Gastroesophageal sphincter (tissue), 4 donors: ENCODE measurements at regions not wholly inside any gene's neighbourhood (a gene's known extent, or its start where the extent isn't known, plus 50 kb on each side); places are given as distances from the start of the nearest gene placed in this dataset.

Experiments
- ATAC-seq: fragments of 150-250 bp; one replicate; pipeline ENCODE4 v1.9.1; 2016; ENCODE audit warnings: mild to moderate bottlenecking, moderate library complexity
- H3K27ac ChIP-seq, 4 donors: fragments of 200-600 bp; sonication (generic) in 3 of 4; 1 replicate in 3 of 4; 2 replicates in 1 of 4; pipeline ENCODE4 v1.5.1; 2016 to 2019
- H3K27me3 ChIP-seq: fragments of 200-600 bp; sonication (generic); one replicate; pipeline ENCODE4 v1.5.1; 2019
- H3K36me3 ChIP-seq, 2 donors: fragments of 200-600 bp; sonication (generic); one replicate each; pipeline ENCODE4 v1.5.1; 2019; ENCODE audit warnings: control low read depth in 1 of 2
- H3K4me1 ChIP-seq, 3 donors: fragments of 200-600 bp; sonication (generic); 1 replicate in 2 of 3; 2 replicates in 1 of 3; pipeline ENCODE4 v1.5.1; 2016 to 2019; ENCODE audit warnings: control low read depth in 2 of 3
- H3K4me3 ChIP-seq, 2 donors: fragments of 200-600 bp; sonication (generic); one replicate each; pipeline ENCODE4 v1.5.1; 2019; ENCODE audit warnings: mild to moderate bottlenecking in 1 of 2, moderate library complexity in 1 of 2
- H3K9me3 ChIP-seq, 3 donors: fragments of 200-600 bp; sonication (generic); one replicate each; pipeline ENCODE4 v1.5.1; 2017 to 2019; ENCODE audit warnings: control low read depth in 2 of 3
- CTCF ChIP-seq, 4 experiments: fragments of 200-600 bp in 2 of 4; fragments of 450-650 bp in 2 of 4; sonication (generic) in 1 of 4; IDR thresholded peaks; one replicate each; pipeline ENCODE4 v1.5.1; 2017 to 2019; ENCODE audit warnings: antibody characterized with exemption in 4 of 4, mild to moderate bottlenecking in 2 of 4, moderate library complexity in 2 of 4
- EP300 ChIP-seq: sonication (generic); formaldehyde crosslinking; IDR thresholded peaks from one replicate; pipeline ENCODE4 v1.6.1; 2017; ENCODE audit warnings: antibody characterized with exemption, mild to moderate bottlenecking
- POLR2A ChIP-seq, 2 donors: fragments of 450-650 bp; IDR thresholded peaks; one replicate each; pipeline ENCODE4 v1.6.1; 2017; ENCODE audit warnings: antibody characterized with exemption in 2 of 2, mild to moderate bottlenecking in 2 of 2, moderate library complexity in 1 of 2
- POLR2AphosphoS5 ChIP-seq: sonication (generic); formaldehyde crosslinking; IDR thresholded peaks from one replicate; pipeline ENCODE4 v1.6.1; 2017; ENCODE audit warnings: antibody characterized with exemption
- WGBS, 2 donors: methylation state at CpG; one replicate each; pipeline ENCODE4 v1.1.5; 2018; ENCODE audit warnings: low coverage in 1 of 2; 5-methylcytosine and 5-hydroxymethylcytosine counted together

GRCh38 chr10:111739874-111740139 is 443.8 kb downstream of the GPAM start:
- 71 to 85% methylated on average over 1 of the region's 1 CpG for WGBS, 2 donors
- TF ChIP-seq EP300 (no peak), POLR2AphosphoS5 (no peak), CTCF (IDR thresholded peaks at IDR 0.05) (no peak), POLR2A (IDR thresholded peaks at IDR 0.05) (no peak)
- Histone ChIP-seq H3K9me3 (no peaks in the 10 kb centered on the region), H3K27ac (no peak overlapping the region), H3K36me3 (no peaks in the 10 kb centered on the region), H3K27me3 (no peaks in the 10 kb centered on the region), H3K4me1 (no peaks in the 10 kb centered on the region), H3K4me3 (no peak overlapping the region)
- no peak for ATAC-seq

GRCh38 chr10:111745982-111746381 is 437.6 kb downstream of the GPAM start:
- 20 to 28% methylated on average over 2 of the region's 2 CpGs for WGBS, 2 donors
- no peak for ATAC-seq
- H3K4me3 ChIP-seq = no peak overlapping the region
- TF ChIP-seq CTCF (IDR thresholded peaks at IDR 0.05) (no peak), POLR2AphosphoS5 (no peak), EP300 (no peak), POLR2A (IDR thresholded peaks at IDR 0.05) (no peak)
- H3K4me1 ChIP-seq = no peaks in the 10 kb centered on the region
- no peak overlapping the region for H3K27ac ChIP-seq
- H3K9me3 ChIP-seq = no peaks in the 10 kb centered on the region
- H3K36me3 ChIP-seq = no peaks in the 10 kb centered on the region
- H3K27me3 ChIP-seq = no peaks in the 10 kb centered on the region

GRCh38 chr10:111747751-111748150 is 435.8 kb downstream of the GPAM start:
- H3K36me3 ChIP-seq = no peaks in the 10 kb centered on the region
- no peaks in the 10 kb centered on the region for H3K9me3 ChIP-seq
- no peak overlapping the region for H3K27ac ChIP-seq
- ATAC-seq = no peak
- H3K4me1 ChIP-seq = no peaks in the 10 kb centered on the region
- no peak for TF ChIP-seq POLR2A (IDR thresholded peaks at IDR 0.05)
- TF ChIP-seq POLR2AphosphoS5 = no peak
- no peak for TF ChIP-seq EP300
- no peak for TF ChIP-seq CTCF (IDR thresholded peaks at IDR 0.05)
- H3K27me3 ChIP-seq = no peaks in the 10 kb centered on the region
- no peak overlapping the region for H3K4me3 ChIP-seq
- WGBS, 2 donors = 69 to 73% methylated on average over 1 of the region's 1 CpG

- H3K4me1 ChIP-seq = no peaks in the 10 kb centered on the region
- 71 to 74% methylated on average over 2 of the region's 2 CpGs for WGBS, 2 donors
- no peak for ATAC-seq
- H3K9me3 ChIP-seq = no peaks in the 10 kb centered on the region
- no peak overlapping the region for H3K27ac ChIP-seq
- no peaks in the 10 kb centered on the region for H3K36me3 ChIP-seq
- H3K27me3 ChIP-seq = no peaks in the 10 kb centered on the region
- TF ChIP-seq POLR2AphosphoS5 (no peak), CTCF (IDR thresholded peaks at IDR 0.05) (no peak), POLR2A (IDR thresholded peaks at IDR 0.05) (no peak), EP300 (no peak)
- no peak overlapping the region for H3K4me3 ChIP-seq
Measured at GRCh38 chr10:111748184-111748583, 435.4 kb downstream of the GPAM start.

- ATAC-seq = no peak
- Histone ChIP-seq H3K36me3 (no peaks in the 10 kb centered on the region), H3K4me3 (no peak overlapping the region), H3K9me3 (no peaks in the 10 kb centered on the region), H3K4me1 (no peaks in the 10 kb centered on the region), H3K27ac (no peak overlapping the region), H3K27me3 (no peaks in the 10 kb centered on the region)
- TF ChIP-seq EP300 (no peak), POLR2A (IDR thresholded peaks at IDR 0.05) (no peak), CTCF (IDR thresholded peaks at IDR 0.05) (no peak), POLR2AphosphoS5 (no peak)
- WGBS, 2 donors = 38 to 55% methylated on average over 2 of the region's 2 CpGs
Measured at GRCh38 chr10:111750165-111750849, 433.3 kb downstream of the GPAM start.
